ENCODE measurements at regions not wholly inside any gene's neighbourhood (a gene's known extent, or its start where the extent isn't known, plus 50 kb on each side); places are given as distances from the start of the nearest gene placed in this dataset.

GRCh38 chr9:21579247-21579671 lies 97.1 kb upstream of the IFNE start:
- no peaks in the 10 kb centered on the region for H3K9me3 ChIP-seq (ENCODE audit: low read depth, low read length)
- no peaks in the 10 kb centered on the region for H3K4me1 ChIP-seq (ENCODE audit: insufficient read depth, low read length)
- no peaks in the 10 kb centered on the region for H3K27me3 ChIP-seq (ENCODE audit: insufficient read depth, low read length)
- no peak overlapping the region for H3K4me3 ChIP-seq (ENCODE audit: low read length)

GRCh38 chr9:21579743-21580142 lies 97.6 kb upstream of the IFNE start:
- no peak overlapping the region for H3K4me3 ChIP-seq (ENCODE audit: low read length)
- H3K4me1 ChIP-seq (ENCODE audit: insufficient read depth, low read length), result no peaks in the 10 kb centered on the region
- H3K9me3 ChIP-seq (ENCODE audit: low read depth, low read length), result no peaks in the 10 kb centered on the region
- no peaks in the 10 kb centered on the region for H3K27me3 ChIP-seq (ENCODE audit: insufficient read depth, low read length)

DNA sequence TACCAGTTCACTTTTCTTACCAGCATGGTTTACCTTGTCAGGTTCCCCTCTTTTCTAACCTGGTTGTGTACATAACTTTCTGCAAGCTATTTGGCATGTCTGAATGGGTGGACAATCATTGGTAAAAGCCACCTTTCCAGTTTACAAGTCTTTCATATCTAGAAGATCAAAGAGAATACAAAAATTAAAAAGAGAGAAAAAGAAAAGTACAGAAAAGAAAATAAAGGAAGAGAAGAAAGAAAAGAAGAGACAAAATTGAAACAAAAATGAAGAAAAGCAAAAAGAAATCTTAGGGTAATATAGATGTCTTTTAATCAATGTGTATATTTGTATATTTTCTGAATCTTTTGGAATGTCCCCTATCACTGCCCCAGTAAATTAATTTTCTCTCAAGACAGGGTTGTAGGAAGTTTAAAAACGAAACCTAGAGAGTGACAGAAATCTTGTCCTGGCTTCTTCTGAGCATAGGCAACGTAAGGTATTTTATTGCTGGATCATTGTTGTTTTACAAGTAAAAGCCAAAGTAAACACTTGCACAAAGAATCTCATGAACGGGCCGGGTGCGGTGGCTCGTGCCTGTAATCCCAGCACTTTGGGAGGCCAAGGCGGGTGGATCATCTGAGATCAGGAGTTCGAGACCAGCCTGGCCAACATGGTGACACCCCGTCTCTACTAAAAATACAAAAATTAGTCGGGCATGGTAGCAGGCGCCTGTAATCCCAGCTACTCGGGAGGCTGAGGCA lies 98.7 kb upstream of the IFNE start:
- Histone ChIP-seq H3K4me3 (ENCODE audit: low read length) (no peak overlapping the region), H3K4me1 (ENCODE audit: insufficient read depth, low read length) (no peaks in the 10 kb centered on the region), H3K9me3 (ENCODE audit: low read depth, low read length) (no peaks in the 10 kb centered on the region), H3K27me3 (ENCODE audit: insufficient read depth, low read length) (no peaks in the 10 kb centered on the region)

DNA sequence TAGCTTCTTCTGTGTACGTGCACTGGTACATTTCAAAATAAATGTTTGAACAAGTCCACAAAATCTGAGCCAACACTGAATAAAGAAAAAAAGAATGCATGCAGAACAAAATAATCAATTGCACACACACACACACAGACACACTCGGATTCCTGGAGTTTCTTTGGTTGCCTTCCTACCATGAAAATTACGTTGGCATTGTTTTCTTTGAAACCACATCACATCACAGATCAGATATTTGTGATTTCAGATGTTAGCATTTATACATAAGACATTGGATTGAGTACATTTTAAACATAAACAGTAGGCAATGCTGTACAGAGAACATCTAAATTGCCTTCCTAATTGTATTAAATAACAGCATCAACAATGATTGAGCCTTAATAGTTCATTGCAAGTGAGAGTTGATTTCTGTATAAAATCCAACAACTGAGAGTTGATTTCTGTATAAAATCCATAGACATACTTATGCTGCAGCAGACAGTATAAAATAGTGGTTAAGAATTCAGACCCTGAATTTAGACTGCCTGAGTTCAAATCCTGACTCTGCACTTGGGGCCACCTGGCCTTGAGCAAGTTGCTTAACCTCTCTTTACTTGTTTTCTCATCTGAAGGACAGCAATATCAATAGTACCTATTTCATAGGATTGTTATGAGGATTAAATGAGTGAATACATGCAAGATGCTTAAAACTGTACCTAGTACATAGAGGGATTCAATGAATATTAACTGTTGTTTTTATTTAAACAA lies 101.7 kb upstream of the IFNE start:
- Histone ChIP-seq H3K27me3 (ENCODE audit: insufficient read depth, low read length) (no peaks in the 10 kb centered on the region), H3K9me3 (ENCODE audit: low read depth, low read length) (no peaks in the 10 kb centered on the region), H3K4me1 (ENCODE audit: insufficient read depth, low read length) (no peaks in the 10 kb centered on the region), H3K4me3 (ENCODE audit: low read length) (no peak overlapping the region)

GRCh38 chr9:21584890-21585289 lies 102.8 kb upstream of the IFNE start:
- no peaks in the 10 kb centered on the region for H3K4me1 ChIP-seq (ENCODE audit: insufficient read depth, low read length)
- no peaks in the 10 kb centered on the region for H3K9me3 ChIP-seq (ENCODE audit: low read depth, low read length)
- no peaks in the 10 kb centered on the region for H3K27me3 ChIP-seq (ENCODE audit: insufficient read depth, low read length)
- no peak overlapping the region for H3K4me3 ChIP-seq (ENCODE audit: low read length)

GRCh38 chr9:21585756-21586752 lies 103.9 kb upstream of the IFNE start:
- Histone ChIP-seq H3K4me3 (ENCODE audit: low read length) (no peak overlapping the region), H3K9me3 (ENCODE audit: low read depth, low read length) (no peaks in the 10 kb centered on the region), H3K4me1 (ENCODE audit: insufficient read depth, low read length) (no peaks in the 10 kb centered on the region), H3K27me3 (ENCODE audit: insufficient read depth, low read length) (no peaks in the 10 kb centered on the region)

DNA sequence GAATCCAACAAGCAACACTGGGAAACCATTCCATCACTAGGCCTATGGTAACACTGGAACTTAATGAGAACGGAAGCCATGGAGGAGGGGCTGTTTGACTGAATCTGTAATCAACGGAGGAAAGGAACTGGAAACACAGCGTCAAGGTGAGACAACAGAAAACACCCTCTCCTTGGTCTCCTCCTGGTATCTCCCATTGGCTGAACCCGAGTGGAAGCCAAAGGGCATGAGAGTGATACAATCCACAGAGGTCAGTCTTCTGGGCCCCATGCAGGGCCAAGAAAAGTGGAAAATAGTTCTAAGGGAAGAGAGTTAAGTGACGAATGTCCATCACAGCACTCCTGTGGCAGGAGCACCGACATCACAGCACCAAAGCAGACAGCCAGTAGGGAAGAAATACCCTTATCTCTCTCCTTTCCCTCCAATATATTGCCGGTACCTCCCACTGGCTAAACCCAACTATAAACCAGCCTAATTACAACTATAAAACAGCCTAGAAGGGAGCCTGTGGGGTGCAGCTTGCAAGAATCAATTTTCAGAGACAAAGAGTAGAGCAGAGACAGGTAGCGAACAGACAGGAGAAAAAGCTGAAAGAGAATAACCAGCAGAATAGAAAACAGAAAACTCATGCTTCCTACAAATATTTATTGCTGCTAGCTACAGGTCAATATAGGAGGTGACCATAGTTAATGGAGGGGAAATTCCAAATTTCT lies 107.4 kb upstream of the IFNE start:
- H3K9me3 ChIP-seq (ENCODE audit: low read depth, low read length), result no peaks in the 10 kb centered on the region

DNA sequence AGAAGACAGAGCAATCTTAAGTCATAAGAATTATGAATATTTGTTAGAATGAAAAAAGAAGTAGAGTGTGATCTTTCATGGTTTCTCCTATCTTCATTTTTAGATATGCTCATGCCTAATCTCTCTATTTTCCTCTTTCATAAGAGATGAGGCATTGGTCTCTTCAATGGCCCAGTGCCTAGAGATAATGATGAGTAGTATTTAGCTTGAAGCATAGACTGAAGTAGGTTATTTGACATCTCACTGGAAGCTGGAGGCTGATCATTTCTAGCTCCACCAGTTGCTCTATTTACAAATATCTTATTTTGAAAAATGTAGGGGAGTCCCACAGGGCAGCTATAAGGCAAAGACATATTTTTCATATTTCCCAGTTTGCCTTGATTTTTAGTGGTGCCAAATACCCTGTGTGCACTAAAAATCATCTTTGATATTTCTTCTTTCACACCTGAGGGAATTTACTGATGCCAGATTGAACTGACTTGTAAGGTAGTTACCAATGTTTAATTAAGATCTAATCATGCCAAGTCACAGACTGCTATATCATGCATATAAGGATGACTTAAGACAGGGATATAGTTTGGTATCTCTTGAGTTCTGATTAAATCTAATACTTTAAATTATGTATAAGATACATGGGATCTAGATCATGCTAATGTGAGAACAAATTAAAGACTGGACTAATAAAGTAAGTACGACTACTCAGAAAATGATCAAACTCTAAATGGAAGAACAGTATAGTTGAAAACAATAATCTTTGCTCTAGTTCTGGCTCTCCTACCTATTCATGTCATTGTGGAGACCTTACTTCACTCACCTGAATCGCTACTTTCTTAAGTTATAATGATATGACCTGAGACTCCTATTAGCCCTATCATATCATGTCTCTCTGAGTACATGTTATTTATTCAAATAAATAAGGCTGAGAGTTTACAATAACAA lies 108.2 kb upstream of the IFNE start:
- Histone ChIP-seq H3K27me3 (ENCODE audit: insufficient read depth, low read length) (no peaks in the 10 kb centered on the region), H3K4me3 (ENCODE audit: low read length) (no peak overlapping the region), H3K9me3 (ENCODE audit: low read depth, low read length) (no peaks in the 10 kb centered on the region), H3K4me1 (ENCODE audit: insufficient read depth, low read length) (peaks cover 6% of the 10 kb centered on the region)

More for the DNA sequence above, 107.4 kb upstream of the IFNE start:
- Histone ChIP-seq H3K4me3 (ENCODE audit: low read length) (no peak overlapping the region), H3K27me3 (ENCODE audit: insufficient read depth, low read length) (no peaks in the 10 kb centered on the region), H3K4me1 (ENCODE audit: insufficient read depth, low read length) (peaks cover 6% of the 10 kb centered on the region)

DNA sequence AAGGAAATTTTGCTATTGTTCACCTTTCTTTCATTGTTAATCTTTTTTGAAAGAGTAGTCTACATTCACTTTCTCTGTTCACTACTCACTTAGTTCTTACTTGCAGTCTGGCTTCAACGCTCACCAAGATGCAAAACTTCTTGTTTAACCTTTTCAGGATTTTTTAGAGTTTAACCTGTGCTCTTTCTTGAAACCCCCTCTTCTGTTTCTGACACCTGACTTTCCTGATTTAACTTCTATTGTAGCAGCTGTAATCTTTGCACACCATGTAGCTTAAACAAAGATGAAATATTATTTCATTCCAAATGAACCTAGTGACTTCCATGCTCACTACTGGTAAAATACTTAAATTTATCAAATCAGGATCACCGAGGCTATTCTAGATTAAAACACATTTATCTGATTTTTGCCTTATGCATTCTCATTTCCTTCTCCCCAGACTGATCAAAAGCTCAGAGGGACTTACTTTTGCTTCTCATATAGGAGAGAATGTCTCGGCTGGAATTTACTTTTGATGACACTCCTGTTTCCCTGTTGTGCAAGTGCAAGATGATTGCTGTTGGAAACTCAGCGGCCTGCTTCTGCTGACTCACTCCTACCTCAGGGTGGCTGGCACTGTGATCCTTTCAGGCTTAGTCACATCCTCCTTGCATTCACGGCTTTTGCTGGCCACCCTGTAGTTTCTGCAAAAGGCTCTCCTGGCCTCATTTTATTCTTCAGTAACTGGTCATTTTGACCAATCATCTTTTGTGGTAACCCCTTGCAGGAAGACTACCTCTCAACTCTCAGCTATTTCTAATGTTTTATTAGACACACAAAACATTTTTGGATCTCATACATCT lies 109.3 kb upstream of the IFNE start:
- H3K4me1 ChIP-seq (ENCODE audit: insufficient read depth, low read length), result peaks cover 6% of the 10 kb centered on the region
- H3K9me3 ChIP-seq (ENCODE audit: low read depth, low read length), result no peaks in the 10 kb centered on the region
- no peaks in the 10 kb centered on the region for H3K27me3 ChIP-seq (ENCODE audit: insufficient read depth, low read length)
- H3K4me3 ChIP-seq (ENCODE audit: low read length), result no peak overlapping the region

- H3K9me3 ChIP-seq (ENCODE audit: low read depth, low read length), result no peaks in the 10 kb centered on the region
- no peaks in the 10 kb centered on the region for H3K27me3 ChIP-seq (ENCODE audit: insufficient read depth, low read length)
- H3K4me1 ChIP-seq (ENCODE audit: insufficient read depth, low read length), result peaks cover 6% of the 10 kb centered on the region
- H3K4me3 ChIP-seq (ENCODE audit: low read length), result no peak overlapping the region
Observed at GRCh38 chr9:21592063-21592338, 109.9 kb upstream of the IFNE start.

- H3K4me1 ChIP-seq (ENCODE audit: insufficient read depth, low read length), result no peaks in the 10 kb centered on the region
- no peaks in the 10 kb centered on the region for H3K9me3 ChIP-seq (ENCODE audit: low read depth, low read length)
- H3K4me3 ChIP-seq (ENCODE audit: low read length), result no peak overlapping the region
- no peaks in the 10 kb centered on the region for H3K27me3 ChIP-seq (ENCODE audit: insufficient read depth, low read length)
Observed at GRCh38 chr9:21597284-21597683, 115.2 kb upstream of the IFNE start.

GRCh38 chr9:21598749-21599148 lies 116.6 kb upstream of the IFNE start:
- Histone ChIP-seq H3K27me3 (ENCODE audit: insufficient read depth, low read length) (no peaks in the 10 kb centered on the region), H3K9me3 (ENCODE audit: low read depth, low read length) (no peaks in the 10 kb centered on the region), H3K4me3 (ENCODE audit: low read length) (no peak overlapping the region), H3K4me1 (ENCODE audit: insufficient read depth, low read length) (no peaks in the 10 kb centered on the region)

DNA sequence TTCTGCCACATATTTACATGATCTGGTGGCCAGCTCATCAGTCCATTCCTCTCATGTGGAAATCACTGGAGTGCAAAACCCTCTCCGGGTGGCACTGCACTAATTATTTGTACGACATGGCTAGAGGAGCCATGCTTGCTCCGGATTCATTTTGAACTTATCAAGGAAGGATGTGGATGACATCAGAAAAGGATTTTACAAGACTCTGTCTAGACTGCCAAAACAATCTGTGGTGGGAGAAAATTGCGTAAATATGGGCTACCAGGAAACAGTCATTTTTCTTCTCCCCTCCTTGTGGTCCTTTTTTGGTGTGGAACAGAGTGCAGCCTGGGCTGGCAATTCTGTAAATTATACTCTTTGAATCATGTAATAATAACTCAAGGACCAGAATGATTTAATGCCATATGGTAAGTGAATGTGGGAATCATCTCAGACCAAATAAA lies 123.4 kb upstream of the IFNE start:
- H3K9me3 ChIP-seq (ENCODE audit: low read depth, low read length), result no peaks in the 10 kb centered on the region

More for the DNA sequence above, 123.4 kb upstream of the IFNE start:
- Histone ChIP-seq H3K27me3 (ENCODE audit: insufficient read depth, low read length) (peaks cover 4% of the 10 kb centered on the region), H3K4me1 (ENCODE audit: insufficient read depth, low read length) (no peaks in the 10 kb centered on the region), H3K4me3 (ENCODE audit: low read length) (no peak overlapping the region)
